Lower lobe of right lung (tissue), 2 donors: ENCODE measurements at regions not wholly inside any gene's neighbourhood (a gene's known extent, or its start where the extent isn't known, plus 50 kb on each side); places are given as distances from the start of the nearest gene placed in this dataset.

ENCODE experiments used
- ATAC-seq, 2 donors: fragments of 200-7000 bp; cut with Tn5 transposase; one replicate each; pipeline ENCODE4 v1.9.1; 2020 to 2022; ENCODE audit warnings: mild to moderate bottlenecking in 2 of 2, moderate library complexity in 2 of 2
- DNase-seq: peaks from one replicate; pipeline ENCODE4 v3.0.0-alpha.2; 2020
- H3K27ac ChIP-seq: fragments of 200-600 bp; one replicate; pipeline ENCODE4 v1.8.0; 2022
- H3K27me3 ChIP-seq: fragments of 200-600 bp; one replicate; pipeline ENCODE4 v1.8.0; 2022; ENCODE audit warnings: low read depth
- H3K36me3 ChIP-seq: fragments of 200-600 bp; one replicate; pipeline ENCODE4 v1.8.0; 2022; ENCODE audit warnings: mild to moderate bottlenecking
- H3K4me1 ChIP-seq: fragments of 200-600 bp; one replicate; pipeline ENCODE4 v1.8.0; 2022
- H3K4me3 ChIP-seq: fragments of 200-600 bp; one replicate; pipeline ENCODE4 v1.8.0; 2022; ENCODE audit warnings: mild to moderate bottlenecking
- H3K9me3 ChIP-seq: fragments of 200-600 bp; one replicate; pipeline ENCODE4 v1.8.0; 2022
- intact Hi-C: fragments of 100-400 bp; cut with DNase I; formaldehyde crosslinking; loops from one replicate; pipeline ENCODE4 v1.11.0; 2022
- TF ChIP-seq, protein P1 (sequence below): fragments of 200-600 bp; IDR thresholded peaks from one replicate; pipeline ENCODE4 v1.8.0; 2022; ENCODE audit warnings: antibody characterized with exemption, mild to moderate bottlenecking
- donor health status: DM: no; HTN: yes; CAD: no; lungs with severe emphysema.

DNA sequence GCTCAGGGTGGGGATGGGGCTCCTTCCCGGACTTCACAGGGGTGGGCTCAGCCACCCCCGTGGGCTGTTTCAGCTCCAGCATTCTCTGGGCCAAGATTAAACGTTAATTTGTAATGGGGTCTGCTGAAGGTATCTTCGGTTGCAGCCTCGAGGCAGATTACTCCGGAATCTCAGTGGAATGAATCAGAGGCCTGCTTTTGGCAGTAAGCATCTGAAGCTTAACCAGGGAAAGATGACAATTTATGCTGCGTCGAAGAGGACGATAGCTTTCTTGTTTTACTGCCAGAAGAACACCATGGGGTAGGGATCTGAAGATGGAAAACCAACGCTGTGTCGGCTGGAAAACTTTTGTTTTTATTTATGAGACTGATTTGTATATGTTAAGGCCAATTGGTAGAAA, 129.2 kb upstream of the MSX1 start:
- H3K27ac ChIP-seq: no peak overlapping the region
- no peaks in the 10 kb centered on the region for H3K4me1 ChIP-seq
- intact Hi-C loops: no loop called here
- no peak for DNase-seq
- no peaks in the 10 kb centered on the region for H3K27me3 ChIP-seq
- no peak overlapping the region for H3K4me3 ChIP-seq
- no peaks in the 10 kb centered on the region for H3K36me3 ChIP-seq
- no peak for ATAC-seq
- TF ChIP-seq, protein P1, sequence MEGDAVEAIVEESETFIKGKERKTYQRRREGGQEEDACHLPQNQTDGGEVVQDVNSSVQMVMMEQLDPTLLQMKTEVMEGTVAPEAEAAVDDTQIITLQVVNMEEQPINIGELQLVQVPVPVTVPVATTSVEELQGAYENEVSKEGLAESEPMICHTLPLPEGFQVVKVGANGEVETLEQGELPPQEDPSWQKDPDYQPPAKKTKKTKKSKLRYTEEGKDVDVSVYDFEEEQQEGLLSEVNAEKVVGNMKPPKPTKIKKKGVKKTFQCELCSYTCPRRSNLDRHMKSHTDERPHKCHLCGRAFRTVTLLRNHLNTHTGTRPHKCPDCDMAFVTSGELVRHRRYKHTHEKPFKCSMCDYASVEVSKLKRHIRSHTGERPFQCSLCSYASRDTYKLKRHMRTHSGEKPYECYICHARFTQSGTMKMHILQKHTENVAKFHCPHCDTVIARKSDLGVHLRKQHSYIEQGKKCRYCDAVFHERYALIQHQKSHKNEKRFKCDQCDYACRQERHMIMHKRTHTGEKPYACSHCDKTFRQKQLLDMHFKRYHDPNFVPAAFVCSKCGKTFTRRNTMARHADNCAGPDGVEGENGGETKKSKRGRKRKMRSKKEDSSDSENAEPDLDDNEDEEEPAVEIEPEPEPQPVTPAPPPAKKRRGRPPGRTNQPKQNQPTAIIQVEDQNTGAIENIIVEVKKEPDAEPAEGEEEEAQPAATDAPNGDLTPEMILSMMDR: no peak
- H3K9me3 ChIP-seq: peaks cover 13% of the 10 kb centered on the region

GRCh38 chr4:4729206-4729605, 130.3 kb upstream of the MSX1 start:
- intact Hi-C loops: no loop called here
- ATAC-seq: no peak
- TF ChIP-seq, protein P1: no peak

GRCh38 chr4:4727536-4727935, 131.9 kb upstream of the MSX1 start:
- H3K27ac ChIP-seq: no peak overlapping the region
- ATAC-seq (no peak), DNase-seq (no peak)
- intact Hi-C loops: no loop called here
- TF ChIP-seq, protein P1: no peak
- H3K36me3 ChIP-seq: no peaks in the 10 kb centered on the region
- no peaks in the 10 kb centered on the region for H3K27me3 ChIP-seq
- no peaks in the 10 kb centered on the region for H3K4me1 ChIP-seq
- peaks cover 22% of the 10 kb centered on the region for H3K9me3 ChIP-seq
- no peak overlapping the region for H3K4me3 ChIP-seq

More at GRCh38 chr4:4729206-4729605, 130.3 kb upstream of the MSX1 start:
- Histone ChIP-seq H3K27ac (no peak overlapping the region), H3K36me3 (no peaks in the 10 kb centered on the region), H3K27me3 (no peaks in the 10 kb centered on the region), H3K9me3 (peaks cover 22% of the 10 kb centered on the region), H3K4me3 (no peak overlapping the region), H3K4me1 (no peaks in the 10 kb centered on the region)
- DNase-seq: no peak

DNA sequence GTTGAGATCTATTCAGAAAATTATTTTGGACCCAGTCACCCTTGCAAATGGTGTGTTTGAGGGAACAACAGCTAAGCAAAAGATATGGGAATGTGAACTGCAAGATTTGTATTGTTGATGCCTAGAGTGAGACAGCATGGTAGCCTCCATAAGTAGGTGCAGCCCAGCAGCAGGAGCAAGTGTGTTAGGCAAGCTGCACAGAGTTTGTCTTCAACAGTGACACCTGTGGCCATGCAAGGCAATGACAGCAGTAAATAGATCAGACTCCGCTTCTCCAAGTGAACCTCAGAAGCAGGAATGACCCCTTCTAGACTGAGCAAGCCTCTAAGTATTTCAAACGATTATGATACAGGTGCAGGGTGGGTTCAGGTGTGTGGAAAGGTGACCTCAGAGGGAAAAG, 133.4 kb upstream of the MSX1 start:
- ATAC-seq: no peak
- no peaks in the 10 kb centered on the region for H3K4me1 ChIP-seq
- H3K9me3 ChIP-seq: peaks cover 22% of the 10 kb centered on the region
- intact Hi-C loops: no loop called here
- H3K27ac ChIP-seq: no peak overlapping the region
- H3K36me3 ChIP-seq: no peaks in the 10 kb centered on the region
- no peak for DNase-seq
- H3K27me3 ChIP-seq: no peaks in the 10 kb centered on the region
- TF ChIP-seq, protein P1: no peak
- H3K4me3 ChIP-seq: no peak overlapping the region

GRCh38 chr4:4724321-4724720, 135.1 kb upstream of the MSX1 start:
- H3K4me1 ChIP-seq: no peaks in the 10 kb centered on the region
- no peak for DNase-seq

More at GRCh38 chr4:4724321-4724720, 135.1 kb upstream of the MSX1 start:
- no peaks in the 10 kb centered on the region for H3K27me3 ChIP-seq
- TF ChIP-seq, protein P1: no peak
- no peaks in the 10 kb centered on the region for H3K36me3 ChIP-seq
- no peak overlapping the region for H3K27ac ChIP-seq
- H3K9me3 ChIP-seq: peaks cover 22% of the 10 kb centered on the region
- ATAC-seq: no peak
- intact Hi-C loops: no loop called here
- no peak overlapping the region for H3K4me3 ChIP-seq
